ENCODE measurements at regions not wholly inside any gene's neighbourhood (a gene's known extent, or its start where the extent isn't known, plus 50 kb on each side); places are given as distances from the start of the nearest gene placed in this dataset.

DNA sequence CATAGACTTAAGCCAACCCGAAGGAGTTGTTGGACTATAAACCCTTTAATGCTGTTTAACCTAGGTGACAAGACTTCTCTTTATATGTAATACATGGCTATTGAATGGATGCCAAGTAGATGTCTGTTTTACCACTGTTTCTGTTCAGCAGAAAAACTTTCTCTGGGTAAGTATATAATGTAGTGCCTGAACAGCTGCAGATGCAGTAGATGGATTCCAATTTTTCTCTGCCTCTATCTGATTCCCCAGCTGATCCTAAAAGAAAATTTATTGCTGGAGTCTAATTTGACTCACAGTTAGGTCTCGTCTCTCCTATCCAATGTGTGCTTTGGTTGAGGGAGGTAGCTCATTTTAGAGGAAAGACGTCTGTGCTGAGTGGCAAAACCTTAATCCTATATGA, 256.5 kb upstream of the CBLB start:
- no peak overlapping the region for H3K4me3 ChIP-seq (ENCODE audit: control insufficient read depth in 1 of 2, extremely low read depth in 1 of 2, low read length in 1 of 2)

DNA sequence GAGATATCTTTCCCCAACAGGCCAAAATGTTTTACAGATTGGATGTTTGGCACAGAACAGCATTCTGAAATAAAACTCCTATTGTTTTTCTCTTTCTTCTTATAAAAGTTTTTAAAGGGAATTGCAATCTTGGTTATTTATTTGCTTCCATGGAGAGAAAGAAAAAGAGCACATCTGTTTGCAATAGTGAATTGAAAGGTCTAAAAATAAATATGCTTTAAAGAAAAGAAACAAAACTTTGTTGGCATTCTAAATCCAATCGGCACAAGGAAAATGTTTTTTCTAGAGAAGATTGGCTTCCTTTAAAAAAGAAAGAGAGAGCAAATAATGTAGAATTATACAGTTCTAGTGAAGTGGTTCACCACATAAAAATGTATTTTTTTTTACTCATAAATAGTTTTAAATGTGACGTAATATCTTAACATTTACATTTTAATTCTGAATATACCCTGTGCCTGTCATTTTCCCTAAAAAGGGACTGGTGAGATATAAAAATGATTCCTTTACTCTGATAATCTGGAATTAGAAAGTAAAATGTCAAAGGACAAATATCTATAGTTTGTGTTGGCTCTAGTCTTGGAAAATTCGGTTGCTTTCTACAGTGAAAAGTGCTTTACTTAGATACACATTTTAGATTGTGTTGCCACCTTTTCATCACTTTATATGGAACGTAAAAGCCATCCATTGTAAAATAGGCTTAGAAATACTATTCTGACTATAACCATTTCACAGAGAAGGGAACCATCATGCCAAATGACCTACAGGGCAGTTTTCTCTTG, 257.4 kb upstream of the CBLB start:
- Histone ChIP-seq H3K36me3 (ENCODE audit: control insufficient read depth in 2 of 2, extremely low read depth in 1 of 2, insufficient read depth in 1 of 2, low read length in 1 of 2) (no peaks in the 10 kb centered on the region), H3K27ac (ENCODE audit: low read length) (no peak overlapping the region), H3K4me1 (ENCODE audit: control insufficient read depth in 1 of 2, extremely low read depth in 1 of 2, insufficient read depth in 2 of 2, low read length in 2 of 2) (no peaks in the 10 kb centered on the region), H3K4me3 (ENCODE audit: control insufficient read depth in 1 of 2, extremely low read depth in 1 of 2, low read length in 1 of 2) (no peak overlapping the region), H3K9me3 (no peaks in the 10 kb centered on the region), H3K27me3 (replicated peaks in 1 of 2; ENCODE audit: control insufficient read depth in 2 of 2, extremely low read depth in 1 of 2, insufficient read depth in 2 of 2, low read length in 1 of 2) (no peaks in the 10 kb centered on the region)
- ChIA-PET CTCF (no interaction called here), POLR2A (no interaction called here)
- ATAC-seq (replicated peaks in 1 of 4) = no peak
- no peak overlapping the region for H3K27ac Mint-ChIP-seq
- H3K9me3 Mint-ChIP-seq = no peaks in the 10 kb centered on the region
- H3K4me3 Mint-ChIP-seq = no peak overlapping the region
- H3K4me1 Mint-ChIP-seq = peaks cover 0 to 9% (median 9%) of the 10 kb centered on the region in 3 donors
- DNase-seq = no peak
- no peaks in the 10 kb centered on the region for H3K36me3 Mint-ChIP-seq
- H3K27me3 Mint-ChIP-seq = no peaks in the 10 kb centered on the region
- WGBS (ENCODE audit: insufficient coverage) = no CpG with 5 or more reads among the region's 4 CpGs

More for the DNA sequence above, 256.5 kb upstream of the CBLB start:
- ATAC-seq (replicated peaks in 1 of 4) (no peak), DNase-seq (no peak)
- H3K27ac Mint-ChIP-seq = no peak overlapping the region
- no peaks in the 10 kb centered on the region for H3K36me3 ChIP-seq (ENCODE audit: control insufficient read depth in 2 of 2, extremely low read depth in 1 of 2, insufficient read depth in 1 of 2, low read length in 1 of 2)
- H3K36me3 Mint-ChIP-seq = no peaks in the 10 kb centered on the region
- H3K9me3 Mint-ChIP-seq = no peaks in the 10 kb centered on the region
- CTCF ChIA-PET = interaction anchor here in 1 of 2 donors (0.9 kb wide), 1 partner anchor 20 kb away, joined by 3 read pairs; no protein-coding TSS in a partner anchor
- no peaks in the 10 kb centered on the region for H3K27me3 Mint-ChIP-seq
- no peaks in the 10 kb centered on the region for H3K27me3 ChIP-seq (replicated peaks in 1 of 2; ENCODE audit: control insufficient read depth in 2 of 2, extremely low read depth in 1 of 2, insufficient read depth in 2 of 2, low read length in 1 of 2)
- H3K27ac ChIP-seq (ENCODE audit: low read length) = no peak overlapping the region
- no peaks in the 10 kb centered on the region for H3K9me3 ChIP-seq
- POLR2A ChIA-PET = no interaction called here
- no peaks in the 10 kb centered on the region for H3K4me1 ChIP-seq (ENCODE audit: control insufficient read depth in 1 of 2, extremely low read depth in 1 of 2, insufficient read depth in 2 of 2, low read length in 2 of 2)
- H3K4me1 Mint-ChIP-seq = peaks cover 0 to 5% (median 4%) of the 10 kb centered on the region in 3 donors
- no peak overlapping the region for H3K4me3 Mint-ChIP-seq
- WGBS (ENCODE audit: insufficient coverage) = no CpG with 5 or more reads among the region's 3 CpGs

DNA sequence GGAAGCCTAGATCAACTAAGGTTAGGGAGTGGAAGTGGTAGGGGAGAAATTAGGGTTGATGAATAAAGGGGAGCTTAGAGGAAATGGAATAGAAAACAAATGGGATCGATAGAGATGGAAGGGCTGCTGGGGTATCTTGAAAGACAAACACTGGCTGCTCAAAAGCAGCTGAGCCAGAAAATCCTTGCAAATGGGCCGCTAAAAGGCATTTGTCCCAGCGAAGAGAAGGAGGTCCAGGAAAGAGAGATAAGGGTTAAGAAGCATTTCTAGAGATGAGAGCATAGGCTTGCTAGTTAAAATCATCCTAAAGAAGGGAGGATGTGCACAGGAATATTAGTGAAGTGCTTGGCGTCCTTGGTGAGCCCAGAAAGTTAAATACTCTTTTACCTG, 258.0 kb upstream of the CBLB start:
- Histone ChIP-seq H3K4me1 (ENCODE audit: control insufficient read depth in 1 of 2, extremely low read depth in 1 of 2, insufficient read depth in 2 of 2, low read length in 2 of 2) (no peaks in the 10 kb centered on the region), H3K4me3 (ENCODE audit: control insufficient read depth in 1 of 2, extremely low read depth in 1 of 2, low read length in 1 of 2) (no peak overlapping the region), H3K27ac (ENCODE audit: low read length) (no peak overlapping the region), H3K27me3 (replicated peaks in 1 of 2; ENCODE audit: control insufficient read depth in 2 of 2, extremely low read depth in 1 of 2, insufficient read depth in 2 of 2, low read length in 1 of 2) (no peaks in the 10 kb centered on the region), H3K9me3 (no peaks in the 10 kb centered on the region), H3K36me3 (ENCODE audit: control insufficient read depth in 2 of 2, extremely low read depth in 1 of 2, insufficient read depth in 1 of 2, low read length in 1 of 2) (no peaks in the 10 kb centered on the region)
- DNase-seq (no peak), ATAC-seq (replicated peaks in 1 of 4) (no peak)
- Mint-ChIP-seq H3K36me3 (no peaks in the 10 kb centered on the region), H3K4me3 (no peak overlapping the region), H3K27ac (no peak overlapping the region), H3K27me3 (no peaks in the 10 kb centered on the region), H3K9me3 (no peaks in the 10 kb centered on the region), H3K4me1 (peaks cover 0 to 9% (median 9%) of the 10 kb centered on the region in 3 donors)
- POLR2A ChIA-PET = no interaction called here
- CTCF ChIA-PET = no interaction called here
- WGBS (ENCODE audit: insufficient coverage) = 93% methylated on average over 3 of the region's 4 CpGs

DNA sequence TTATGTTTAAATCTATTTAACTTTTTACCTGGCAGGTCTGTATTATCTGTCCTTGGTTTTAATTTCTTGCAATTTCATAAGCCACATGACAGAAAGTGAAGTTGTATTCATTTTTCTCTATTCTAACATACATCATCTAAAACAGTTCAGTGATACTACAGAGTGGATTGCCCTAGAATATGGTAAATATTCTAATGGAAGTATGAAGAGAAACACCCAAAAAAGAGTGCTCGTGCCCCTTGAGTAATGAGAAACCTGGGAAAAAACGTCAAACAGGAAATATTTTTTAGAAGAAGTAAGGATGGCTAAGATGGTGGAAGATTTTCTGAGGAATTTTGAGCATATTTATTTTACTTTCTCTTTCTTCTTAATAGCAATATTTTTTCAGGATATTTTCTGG, 261.1 kb upstream of the CBLB start:
- peaks cover 0 to 9% (median 9%) of the 10 kb centered on the region in 3 donors for H3K4me1 Mint-ChIP-seq
- ChIA-PET CTCF (no interaction called here), POLR2A (no interaction called here)
- H3K9me3 Mint-ChIP-seq = no peaks in the 10 kb centered on the region
- no peak overlapping the region for H3K27ac ChIP-seq (ENCODE audit: low read length)
- DNase-seq (no peak), ATAC-seq (replicated peaks in 1 of 4) (no peak)
- H3K4me1 ChIP-seq (ENCODE audit: control insufficient read depth in 1 of 2, extremely low read depth in 1 of 2, insufficient read depth in 2 of 2, low read length in 2 of 2) = no peaks in the 10 kb centered on the region
- H3K4me3 ChIP-seq (ENCODE audit: control insufficient read depth in 1 of 2, extremely low read depth in 1 of 2, low read length in 1 of 2) = no peak overlapping the region
- H3K27ac Mint-ChIP-seq = no peak overlapping the region
- H3K4me3 Mint-ChIP-seq = no peak overlapping the region
- no peaks in the 10 kb centered on the region for H3K27me3 ChIP-seq (replicated peaks in 1 of 2; ENCODE audit: control insufficient read depth in 2 of 2, extremely low read depth in 1 of 2, insufficient read depth in 2 of 2, low read length in 1 of 2)
- H3K36me3 ChIP-seq (ENCODE audit: control insufficient read depth in 2 of 2, extremely low read depth in 1 of 2, insufficient read depth in 1 of 2, low read length in 1 of 2) = no peaks in the 10 kb centered on the region
- no peaks in the 10 kb centered on the region for H3K9me3 ChIP-seq
- no CpG with 5 or more reads among the region's 2 CpGs for WGBS (ENCODE audit: insufficient coverage)
- no peaks in the 10 kb centered on the region for H3K36me3 Mint-ChIP-seq
- no peaks in the 10 kb centered on the region for H3K27me3 Mint-ChIP-seq

DNA sequence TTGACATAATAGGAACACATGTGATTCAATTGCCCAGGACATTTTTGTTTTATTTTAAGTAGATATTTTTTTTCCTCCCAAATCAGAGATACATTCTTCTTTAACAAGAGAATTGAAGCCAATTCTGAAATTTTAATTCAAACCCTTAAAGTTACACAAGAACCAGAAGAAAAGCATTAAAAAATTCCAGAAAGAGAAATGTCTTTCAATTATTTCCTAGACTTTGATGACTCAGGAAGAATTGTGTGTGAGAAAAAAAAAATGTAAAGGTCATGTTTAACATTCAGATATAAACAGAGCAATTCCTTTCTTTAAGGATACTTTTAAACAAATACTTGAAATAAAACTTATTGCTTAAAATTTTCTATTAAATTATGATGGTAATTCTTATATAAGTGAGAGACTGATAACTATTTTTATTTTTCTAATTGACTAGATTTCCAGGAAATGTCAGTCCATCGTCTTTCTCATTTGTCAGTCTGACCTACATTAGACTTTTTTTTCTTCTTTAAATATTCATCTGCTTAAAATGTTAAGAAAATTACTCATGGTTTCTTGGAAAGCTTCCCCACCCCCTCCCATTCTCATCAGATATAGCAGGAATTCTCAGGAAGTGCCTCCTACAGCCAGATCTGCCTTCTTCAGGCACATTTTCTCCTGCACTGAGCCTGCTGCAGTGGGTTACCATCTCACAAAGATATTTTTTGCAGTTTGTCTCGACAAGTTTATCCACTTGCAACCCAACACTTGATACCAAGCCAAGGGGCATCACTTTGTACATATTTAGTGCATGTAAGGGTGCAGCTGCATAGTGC, 261.8 kb upstream of the CBLB start:
- H3K27me3 ChIP-seq (replicated peaks in 1 of 2; ENCODE audit: control insufficient read depth in 2 of 2, extremely low read depth in 1 of 2, insufficient read depth in 2 of 2, low read length in 1 of 2) = no peaks in the 10 kb centered on the region
- POLR2A ChIA-PET = interaction anchor here in 1 of 2 donors (0.6 kb wide), 1 partner anchor 274 kb away, joined by 4 read pairs; no protein-coding TSS in a partner anchor

DNA sequence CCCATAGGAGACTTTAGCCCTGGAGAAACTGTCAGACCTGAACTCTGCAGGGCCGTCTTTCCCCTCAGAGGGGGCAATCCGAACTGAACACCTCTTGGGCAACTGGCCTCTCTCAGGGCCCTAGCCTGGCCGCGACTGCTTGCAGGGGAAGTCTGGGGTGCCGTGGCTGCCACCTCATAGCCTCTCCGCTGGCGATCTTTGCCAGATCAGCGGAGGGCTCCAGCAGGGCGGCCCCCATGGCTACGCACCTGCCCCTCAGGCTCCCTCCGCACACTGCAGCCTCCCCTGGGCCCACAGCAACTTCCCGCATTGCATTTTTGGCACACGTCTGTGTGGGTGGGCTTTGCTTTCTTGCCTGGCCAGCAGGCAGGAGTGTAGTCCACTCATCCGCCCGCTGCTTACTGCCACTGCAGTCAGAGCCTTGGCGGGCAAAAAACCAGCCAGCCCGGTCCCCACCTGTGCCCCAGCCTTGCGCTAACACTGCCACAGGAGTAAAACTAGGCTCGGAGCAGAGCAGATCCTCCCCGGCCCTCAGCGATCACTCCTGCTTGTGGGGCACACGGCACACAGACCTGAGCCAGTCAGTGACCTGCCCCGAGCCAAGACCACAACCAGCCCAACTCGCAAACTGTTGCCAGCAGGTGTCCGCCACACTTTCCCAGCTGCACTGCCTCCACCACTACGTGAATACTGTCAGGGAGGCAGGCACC, 266.8 kb upstream of the CBLB start:
- Mint-ChIP-seq H3K27me3 (no peaks in the 10 kb centered on the region), H3K36me3 (no peaks in the 10 kb centered on the region), H3K27ac (no peak overlapping the region), H3K9me3 (no peaks in the 10 kb centered on the region), H3K4me1 (peaks cover 0 to 6% (median 4%) of the 10 kb centered on the region in 3 donors), H3K4me3 (no peak overlapping the region)
- ATAC-seq (replicated peaks in 1 of 4) (no peak), DNase-seq (no peak)
- 94% methylated on average over 26 of the region's 26 CpGs for WGBS (ENCODE audit: insufficient coverage)
- no peaks in the 10 kb centered on the region for H3K9me3 ChIP-seq
- H3K4me3 ChIP-seq (ENCODE audit: control insufficient read depth in 1 of 2, extremely low read depth in 1 of 2, low read length in 1 of 2) = no peak overlapping the region
- H3K4me1 ChIP-seq (ENCODE audit: control insufficient read depth in 1 of 2, extremely low read depth in 1 of 2, insufficient read depth in 2 of 2, low read length in 2 of 2) = no peaks in the 10 kb centered on the region
- CTCF ChIA-PET = no interaction called here
- H3K27ac ChIP-seq (ENCODE audit: low read length) = no peak overlapping the region
- H3K36me3 ChIP-seq (ENCODE audit: control insufficient read depth in 2 of 2, extremely low read depth in 1 of 2, insufficient read depth in 1 of 2, low read length in 1 of 2) = no peaks in the 10 kb centered on the region
- POLR2A ChIA-PET = no interaction called here
- no peaks in the 10 kb centered on the region for H3K27me3 ChIP-seq (replicated peaks in 1 of 2; ENCODE audit: control insufficient read depth in 2 of 2, extremely low read depth in 1 of 2, insufficient read depth in 2 of 2, low read length in 1 of 2)

More for the DNA sequence above, 261.8 kb upstream of the CBLB start:
- Mint-ChIP-seq H3K27ac (no peak overlapping the region), H3K4me3 (no peak overlapping the region), H3K36me3 (no peaks in the 10 kb centered on the region), H3K27me3 (no peaks in the 10 kb centered on the region), H3K9me3 (no peaks in the 10 kb centered on the region), H3K4me1 (peaks cover 0 to 9% (median 9%) of the 10 kb centered on the region in 3 donors)
- H3K9me3 ChIP-seq = no peaks in the 10 kb centered on the region
- WGBS (ENCODE audit: insufficient coverage) = 17% methylated on average over 1 of the region's 2 CpGs
- ATAC-seq (replicated peaks in 1 of 4) = no peak
- DNase-seq = no peak
- H3K4me3 ChIP-seq (ENCODE audit: control insufficient read depth in 1 of 2, extremely low read depth in 1 of 2, low read length in 1 of 2) = no peak overlapping the region
- H3K36me3 ChIP-seq (ENCODE audit: control insufficient read depth in 2 of 2, extremely low read depth in 1 of 2, insufficient read depth in 1 of 2, low read length in 1 of 2) = no peaks in the 10 kb centered on the region
- CTCF ChIA-PET = no interaction called here
- no peak overlapping the region for H3K27ac ChIP-seq (ENCODE audit: low read length)
- no peaks in the 10 kb centered on the region for H3K4me1 ChIP-seq (ENCODE audit: control insufficient read depth in 1 of 2, extremely low read depth in 1 of 2, insufficient read depth in 2 of 2, low read length in 2 of 2)
